CD4-positive, alpha-beta T cell (primary cell): ENCODE measurements at regions not wholly inside any gene's neighbourhood (a gene's known extent, or its start where the extent isn't known, plus 50 kb on each side); places are given as distances from the start of the nearest gene placed in this dataset.

Source experiments
- ATAC-seq: fragments of 200-7000 bp; cut with Tn5 transposase; one replicate; pipeline ENCODE4 v1.10.0; 2022; ENCODE audit warnings: mild to moderate bottlenecking; ENCODE audit not compliant: poor library complexity
- CTCF ChIA-PET: fragments of 350-600 bp; sonication (Branson Sonifier 250); formaldehyde crosslinking; loops from one replicate; lab custom pipeline; 2021; ENCODE audit warnings: antibody characterized with exemption, inconsistent platforms; lab: Charles Lee
- POLR2A ChIA-PET: fragments of 350-600 bp; sonication (Branson Sonifier 250); formaldehyde crosslinking; loops from one replicate; lab custom pipeline; 2021; ENCODE audit warnings: antibody characterized with exemption, inconsistent platforms; lab: Charles Lee
- DNase-seq, 14 experiments: peaks; one replicate each; pipeline ENCODE4 v3.0.0-alpha.2; 2013 to 2020; ENCODE audit warnings: mixed read lengths in 2 of 14
- H3K27ac ChIP-seq, 2 donors: one replicate each; pipeline versions ENCODE4 v1.5.1 to v1.7.0; 2013; ENCODE audit warnings: low read length in 2 of 2, low read depth in 1 of 2, mild to moderate bottlenecking in 1 of 2
- H3K27me3 ChIP-seq, 2 experiments: 1 replicate in 1 of 2; 2 replicates in 1 of 2; pipeline versions ENCODE4 v1.6.1 to v1.7.0; 2013; ENCODE audit warnings: low read length in 2 of 2, control low read depth in 1 of 2, mild to moderate bottlenecking in 1 of 2, moderate library complexity in 1 of 2; ENCODE audit not compliant: insufficient read depth in 2 of 2, control insufficient read depth in 1 of 2
- H3K36me3 ChIP-seq: one replicate; pipeline ENCODE4 v1.6.1; 2013; ENCODE audit warnings: low read length, control low read depth; ENCODE audit not compliant: insufficient read depth
- H3K4me1 ChIP-seq: one replicate; pipeline ENCODE4 v1.6.1; 2013; ENCODE audit warnings: low read length, control low read depth; ENCODE audit not compliant: insufficient read depth
- H3K4me3 ChIP-seq: one replicate; pipeline ENCODE4 v1.5.1; 2013; ENCODE audit warnings: mild to moderate bottlenecking, low read length, moderate library complexity
- H3K9me3 ChIP-seq, 2 experiments: 1 replicate in 1 of 2; 2 replicates in 1 of 2; pipeline versions ENCODE4 v1.6.1 to v1.7.0; 2013; ENCODE audit warnings: low read length in 2 of 2, mild to moderate bottlenecking in 2 of 2, control low read depth in 1 of 2, moderate library complexity in 1 of 2; ENCODE audit not compliant: control insufficient read depth in 1 of 2, insufficient read depth in 1 of 2
- H3K27ac Mint-ChIP-seq: one replicate; pipeline ENCODE4 v1.8.0; 2020; ENCODE audit warnings: mixed read lengths
- H3K27me3 Mint-ChIP-seq: one replicate; pipeline ENCODE4 v1.8.0; 2021; ENCODE audit warnings: mixed read lengths
- H3K36me3 Mint-ChIP-seq: one replicate; pipeline ENCODE4 v1.8.0; 2021; ENCODE audit warnings: low read depth, mixed read lengths
- H3K4me1 Mint-ChIP-seq: one replicate; pipeline ENCODE4 v1.8.0; 2021; ENCODE audit warnings: low read depth, mixed read lengths
- H3K4me3 Mint-ChIP-seq: one replicate; pipeline ENCODE4 v1.8.0; 2020; ENCODE audit warnings: mild to moderate bottlenecking, mixed read lengths
- H3K9me3 Mint-ChIP-seq: one replicate; pipeline ENCODE4 v1.8.0; 2020; ENCODE audit warnings: mixed read lengths
- intact Hi-C, 2 experiments: fragments of 100-400 bp; cut with DNase I in 1 of 2; cut with micrococcal nuclease in 1 of 2; formaldehyde crosslinking; loops; one replicate each; pipeline versions ENCODE4 v1.15.1 to v1.9.0; 2023 to 2025; cut with DNase I, micrococcal nuclease
- TF ChIP-seq, protein P1 (sequence below): fragments of 200-600 bp; IDR thresholded peaks from one replicate; pipeline ENCODE4 v1.8.0; 2022; ENCODE audit warnings: antibody characterized with exemption, mild to moderate bottlenecking

DNA sequence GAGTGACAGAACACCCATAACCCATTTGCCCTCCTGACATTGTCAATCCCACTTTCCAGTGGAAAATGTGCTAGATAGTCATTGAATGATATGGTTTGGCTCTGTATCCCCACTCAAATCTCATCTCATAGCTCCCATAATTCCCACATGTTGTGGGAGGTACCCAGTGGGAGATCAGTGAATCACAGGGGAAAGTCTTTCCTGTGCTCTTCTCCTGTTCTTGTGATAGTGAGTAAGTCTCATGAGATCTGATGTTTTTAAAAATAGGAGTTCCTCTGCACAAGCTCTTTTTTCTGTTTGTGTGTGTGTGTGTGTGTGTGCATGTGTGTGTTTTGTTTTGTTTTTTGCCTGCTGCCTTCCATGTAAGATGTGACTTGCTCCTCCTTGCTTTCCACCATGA is 191.7 kb downstream of the ARRDC4 start:
- no peak overlapping the region for H3K27ac Mint-ChIP-seq
- no peak for ATAC-seq
- intact Hi-C loops, result no loop called here
- H3K4me1 Mint-ChIP-seq, result no peaks in the 10 kb centered on the region
- Histone ChIP-seq H3K36me3 (no peaks in the 10 kb centered on the region), H3K27ac (no peak overlapping the region), H3K9me3 (no peaks in the 10 kb centered on the region), H3K27me3 (no peaks in the 10 kb centered on the region), H3K4me3 (no peak overlapping the region), H3K4me1 (no peaks in the 10 kb centered on the region)
- H3K27me3 Mint-ChIP-seq, result no peaks in the 10 kb centered on the region
- H3K9me3 Mint-ChIP-seq, result peaks cover 3% of the 10 kb centered on the region
- no peaks in the 10 kb centered on the region for H3K36me3 Mint-ChIP-seq
- TF ChIP-seq, protein P1, sequence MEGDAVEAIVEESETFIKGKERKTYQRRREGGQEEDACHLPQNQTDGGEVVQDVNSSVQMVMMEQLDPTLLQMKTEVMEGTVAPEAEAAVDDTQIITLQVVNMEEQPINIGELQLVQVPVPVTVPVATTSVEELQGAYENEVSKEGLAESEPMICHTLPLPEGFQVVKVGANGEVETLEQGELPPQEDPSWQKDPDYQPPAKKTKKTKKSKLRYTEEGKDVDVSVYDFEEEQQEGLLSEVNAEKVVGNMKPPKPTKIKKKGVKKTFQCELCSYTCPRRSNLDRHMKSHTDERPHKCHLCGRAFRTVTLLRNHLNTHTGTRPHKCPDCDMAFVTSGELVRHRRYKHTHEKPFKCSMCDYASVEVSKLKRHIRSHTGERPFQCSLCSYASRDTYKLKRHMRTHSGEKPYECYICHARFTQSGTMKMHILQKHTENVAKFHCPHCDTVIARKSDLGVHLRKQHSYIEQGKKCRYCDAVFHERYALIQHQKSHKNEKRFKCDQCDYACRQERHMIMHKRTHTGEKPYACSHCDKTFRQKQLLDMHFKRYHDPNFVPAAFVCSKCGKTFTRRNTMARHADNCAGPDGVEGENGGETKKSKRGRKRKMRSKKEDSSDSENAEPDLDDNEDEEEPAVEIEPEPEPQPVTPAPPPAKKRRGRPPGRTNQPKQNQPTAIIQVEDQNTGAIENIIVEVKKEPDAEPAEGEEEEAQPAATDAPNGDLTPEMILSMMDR, result no peak
- DNase-seq, result no peak
- ChIA-PET CTCF (no interaction called here), POLR2A (no interaction called here)
- no peak overlapping the region for H3K4me3 Mint-ChIP-seq

DNA sequence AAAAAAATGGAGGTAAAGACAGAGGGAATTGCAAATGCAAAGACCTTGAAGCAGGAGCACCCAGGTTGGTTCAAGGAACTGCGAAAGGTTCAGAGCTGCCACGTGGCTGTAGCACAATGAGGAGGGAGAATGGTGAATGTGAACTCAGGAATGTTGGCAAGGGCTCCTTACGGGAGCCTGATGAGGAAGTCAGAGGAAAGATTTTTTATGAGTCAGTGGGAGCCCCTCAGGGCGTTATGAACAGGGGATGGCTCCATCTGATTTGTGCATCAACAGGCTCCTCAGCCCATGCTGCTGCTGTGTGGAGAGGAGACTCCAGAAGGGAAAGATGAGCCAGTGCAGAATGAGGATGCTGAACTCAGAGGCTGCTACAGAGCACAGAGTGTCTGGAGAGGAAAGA is 194.4 kb downstream of the ARRDC4 start:
- Mint-ChIP-seq H3K9me3 (peaks cover 3% of the 10 kb centered on the region), H3K4me3 (no peak overlapping the region), H3K4me1 (peaks cover 23% of the 10 kb centered on the region), H3K36me3 (no peaks in the 10 kb centered on the region), H3K27ac (no peak overlapping the region), H3K27me3 (no peaks in the 10 kb centered on the region)
- ATAC-seq (no peak), DNase-seq (no peak)
- Histone ChIP-seq H3K36me3 (no peaks in the 10 kb centered on the region), H3K27ac (no peak overlapping the region), H3K9me3 (no peaks in the 10 kb centered on the region), H3K27me3 (no peaks in the 10 kb centered on the region), H3K4me3 (no peak overlapping the region), H3K4me1 (peaks cover 2% of the 10 kb centered on the region)
- ChIA-PET POLR2A (no interaction called here), CTCF (no interaction called here)
- TF ChIP-seq, protein P1, result no peak
- intact Hi-C loops, result no loop called here

DNA sequence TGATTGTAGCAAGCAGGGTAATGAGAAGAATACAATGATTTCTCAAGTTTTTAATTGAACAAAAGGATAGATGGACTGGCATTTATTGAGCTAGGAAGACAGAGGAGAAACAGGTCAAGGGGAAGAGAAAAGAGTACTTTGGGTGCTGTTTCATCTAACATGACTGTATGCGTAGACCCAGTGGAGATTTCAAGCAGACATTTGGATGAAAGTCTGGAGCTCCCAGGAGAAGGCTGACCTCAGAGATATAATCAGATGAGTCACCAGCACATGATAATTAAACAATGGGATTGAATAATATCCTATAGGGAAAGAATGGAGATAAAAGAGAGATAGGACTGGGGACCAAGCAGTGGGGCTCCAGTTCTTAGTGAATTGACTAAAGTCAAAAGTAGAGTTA is 194.9 kb downstream of the ARRDC4 start:
- Histone ChIP-seq H3K27ac (no peak overlapping the region), H3K36me3 (no peaks in the 10 kb centered on the region), H3K27me3 (no peaks in the 10 kb centered on the region), H3K9me3 (no peaks in the 10 kb centered on the region), H3K4me3 (no peak overlapping the region), H3K4me1 (peaks cover 7% of the 10 kb centered on the region)
- POLR2A ChIA-PET, result no interaction called here
- CTCF ChIA-PET, result no interaction called here
- Mint-ChIP-seq H3K9me3 (peaks cover 3% of the 10 kb centered on the region), H3K36me3 (no peaks in the 10 kb centered on the region), H3K27ac (no peak overlapping the region), H3K4me3 (no peak overlapping the region), H3K4me1 (peaks cover 28% of the 10 kb centered on the region), H3K27me3 (no peaks in the 10 kb centered on the region)
- DNase-seq (no peak), ATAC-seq (no peak)
- intact Hi-C loops, result no loop called here
- TF ChIP-seq, protein P1, result no peak
